Right ventricle myocardium inferior (tissue), 1 donor: ENCODE measurements at regions not wholly inside any gene's neighbourhood (a gene's known extent, or its start where the extent isn't known, plus 50 kb on each side); places are given as distances from the start of the nearest gene placed in this dataset.

Source experiments
- ATAC-seq: fragments of 200-7000 bp; cut with Tn5 transposase; one replicate; pipeline ENCODE4 v1.9.1; 2020; ENCODE audit warnings: mild to moderate bottlenecking, moderate library complexity
- DNase-seq: peaks from one replicate; pipeline ENCODE4 v3.0.0; 2021; ENCODE audit errors: missing footprints
- intact Hi-C: fragments of 100-400 bp; cut with DNase I; formaldehyde crosslinking; loops from one replicate; pipeline ENCODE4 v1.11.0; 2022
- donor health status: DM: no; HTN: yes; CAD: no; lungs with severe emphysema.

GRCh38 chr13:33891196-33891742 lies 73.3 kb downstream of the RFC3 start:
- intact Hi-C loops: no loop called here
- ATAC-seq: no peak
- no peak for DNase-seq

GRCh38 chr13:33893559-33893958 lies 75.6 kb downstream of the RFC3 start:
- intact Hi-C loops: no loop called here
- ATAC-seq (no peak), DNase-seq (no peak)

- no peak for DNase-seq
- no peak for ATAC-seq
- intact Hi-C loops: no loop called here
Measured at GRCh38 chr13:33904431-33904830, 86.5 kb downstream of the RFC3 start.

- DNase-seq: no peak
- intact Hi-C loops: no loop called here
- ATAC-seq: no peak
Measured at GRCh38 chr13:33908116-33908515, 90.2 kb downstream of the RFC3 start.

- ATAC-seq (peak; percentile 60), DNase-seq (no peak)
- intact Hi-C loops: no loop called here
Measured at GRCh38 chr13:33910255-33910654, 92.3 kb downstream of the RFC3 start.

GRCh38 chr13:33911521-33911920 lies 93.6 kb downstream of the RFC3 start:
- DNase-seq (no peak), ATAC-seq (no peak)
- intact Hi-C loops: no loop called here

GRCh38 chr13:33913829-33914228 lies 95.9 kb downstream of the RFC3 start:
- intact Hi-C loops: no loop called here
- ATAC-seq: no peak
- no peak for DNase-seq

GRCh38 chr13:33917190-33917589 lies 99.2 kb downstream of the RFC3 start:
- DNase-seq (no peak), ATAC-seq (no peak)
- intact Hi-C loops: no loop called here

GRCh38 chr13:33918199-33918932 lies 100.4 kb downstream of the RFC3 start:
- ATAC-seq (no peak), DNase-seq (no peak)
- intact Hi-C loops: no loop called here

- ATAC-seq: no peak
- intact Hi-C loops: no loop called here
- DNase-seq: no peak
Measured at GRCh38 chr13:33919120-33919519, 101.2 kb downstream of the RFC3 start.

GRCh38 chr13:33925563-33925962 lies 107.6 kb downstream of the RFC3 start:
- intact Hi-C loops: no loop called here
- DNase-seq (no peak), ATAC-seq (no peak)

GRCh38 chr13:33927315-33927714 lies 109.4 kb downstream of the RFC3 start:
- intact Hi-C loops: no loop called here
- ATAC-seq (peak; percentile 13), DNase-seq (no peak)

- intact Hi-C loops: loop anchor here (2.0 kb wide), 2 partner anchors 145 to 1227 kb away; no protein-coding TSS in a partner anchor
- no peak for DNase-seq
- ATAC-seq: peak; percentile 65
Measured at GRCh38 chr13:33931397-33932311, 113.7 kb downstream of the RFC3 start.

- no peak for DNase-seq
- ATAC-seq: no peak
- intact Hi-C loops: loop anchor here (2.0 kb wide), 1 partner anchor 144 kb away; no protein-coding TSS in a partner anchor
Measured at GRCh38 chr13:33932769-33933406, 114.9 kb downstream of the RFC3 start.

- intact Hi-C loops: loop anchor here (2.0 kb wide), 1 partner anchor 143 kb away; no protein-coding TSS in a partner anchor
- no peak for DNase-seq
- no peak for ATAC-seq
Measured at GRCh38 chr13:33933810-33934209, 115.9 kb downstream of the RFC3 start.

GRCh38 chr13:33934343-33934742 lies 116.4 kb downstream of the RFC3 start:
- intact Hi-C loops: no loop called here
- ATAC-seq (no peak), DNase-seq (no peak)

GRCh38 chr13:33934951-33935371 lies 117.0 kb downstream of the RFC3 start:
- DNase-seq: no peak
- intact Hi-C loops: no loop called here
- ATAC-seq: no peak

GRCh38 chr13:33935969-33936368 lies 118.0 kb downstream of the RFC3 start:
- intact Hi-C loops: no loop called here
- ATAC-seq (no peak), DNase-seq (no peak)
